RWPE2 (cell line): ENCODE measurements at regions not wholly inside any gene's neighbourhood (a gene's known extent, or its start where the extent isn't known, plus 50 kb on each side); places are given as distances from the start of the nearest gene placed in this dataset.

Source experiments
- ATAC-seq: fragments of 200-7000 bp; cut with Tn5 transposase; 3 replicates; pipeline ENCODE4 v1.9.1; 2021; ENCODE audit warnings: low read depth
- DNase-seq: peaks from one replicate; pipeline ENCODE4 v3.0.0-alpha.2; 2020; ENCODE audit warnings: low spot score
- H3K27ac ChIP-seq: fragments of 450-650 bp; 2 replicates; pipeline ENCODE4 v1.5.1; 2017; ENCODE audit warnings: mild to moderate bottlenecking; ENCODE audit not compliant: poor library complexity, severe bottlenecking
- H3K27me3 ChIP-seq: fragments of 250-450 bp; sonication (Bioruptor Pico); 2 replicates; pipeline ENCODE4 v1.5.1; 2021; ENCODE audit warnings: mild to moderate bottlenecking, moderate library complexity; ENCODE audit not compliant: insufficient read depth, poor library complexity, severe bottlenecking
- H3K36me3 ChIP-seq: fragments of 250-450 bp; sonication (Bioruptor Pico); 2 replicates; pipeline ENCODE4 v1.5.1; 2020; ENCODE audit warnings: low read depth, mild to moderate bottlenecking, moderate library complexity
- H3K4me1 ChIP-seq: fragments of 250-450 bp; sonication (Bioruptor Pico); 2 replicates; pipeline ENCODE4 v1.5.1; 2021; ENCODE audit warnings: mild to moderate bottlenecking, moderate library complexity; ENCODE audit not compliant: insufficient read depth, poor library complexity, severe bottlenecking
- H3K4me3 ChIP-seq: fragments of 250-450 bp; sonication (Bioruptor Pico); 2 replicates; pipeline ENCODE4 v1.5.1; 2021; ENCODE audit warnings: mild to moderate bottlenecking, moderate library complexity; ENCODE audit not compliant: severe bottlenecking
- H3K9me3 ChIP-seq: fragments of 250-450 bp; sonication (Bioruptor Pico); 2 replicates; pipeline ENCODE4 v1.5.1; 2021; ENCODE audit warnings: mild to moderate bottlenecking, moderate library complexity; ENCODE audit not compliant: severe bottlenecking
- CTCF ChIP-seq: fragments of 450-650 bp; IDR thresholded peaks from one replicate; pipeline ENCODE4 v1.5.1; 2017; ENCODE audit warnings: mild to moderate bottlenecking, moderate library complexity; ENCODE audit not compliant: poor library complexity, severe bottlenecking

GRCh38 chr2:7456762-7457161 is 539.5 kb downstream of the RNF144A start:
- Histone ChIP-seq H3K36me3 (no peaks in the 10 kb centered on the region), H3K27me3 (peaks cover 8% of the 10 kb centered on the region), H3K9me3 (no peaks in the 10 kb centered on the region), H3K27ac (no peak overlapping the region), H3K4me1 (no peaks in the 10 kb centered on the region), H3K4me3 (no peak overlapping the region)
- no peak for TF ChIP-seq CTCF
- ATAC-seq: no peak
- no peak for DNase-seq

GRCh38 chr2:7458066-7458465 is 540.9 kb downstream of the RNF144A start:
- ATAC-seq (no peak), DNase-seq (no peak)
- Histone ChIP-seq H3K4me1 (no peaks in the 10 kb centered on the region), H3K27me3 (peaks cover 8% of the 10 kb centered on the region), H3K9me3 (no peaks in the 10 kb centered on the region), H3K4me3 (no peak overlapping the region), H3K27ac (no peak overlapping the region), H3K36me3 (no peaks in the 10 kb centered on the region)
- no peak for TF ChIP-seq CTCF

- no peak overlapping the region for H3K4me3 ChIP-seq
- no peak for TF ChIP-seq CTCF
- DNase-seq (no peak), ATAC-seq (no peak)
- no peaks in the 10 kb centered on the region for H3K36me3 ChIP-seq
- H3K27ac ChIP-seq: no peak overlapping the region
- no peaks in the 10 kb centered on the region for H3K27me3 ChIP-seq
- H3K4me1 ChIP-seq: no peaks in the 10 kb centered on the region
- H3K9me3 ChIP-seq: no peaks in the 10 kb centered on the region
These were observed 550.7 kb downstream of the RNF144A start for GRCh38 chr2:7467782-7468447.

- no peak for TF ChIP-seq CTCF
- Histone ChIP-seq H3K9me3 (no peaks in the 10 kb centered on the region), H3K4me3 (no peak overlapping the region), H3K36me3 (no peaks in the 10 kb centered on the region), H3K27me3 (no peaks in the 10 kb centered on the region), H3K27ac (no peak overlapping the region), H3K4me1 (no peaks in the 10 kb centered on the region)
- ATAC-seq: no peak
- DNase-seq: no peak
These were observed 551.2 kb downstream of the RNF144A start for GRCh38 chr2:7468448-7468828.

- Histone ChIP-seq H3K4me1 (no peaks in the 10 kb centered on the region), H3K27me3 (no peaks in the 10 kb centered on the region), H3K9me3 (no peaks in the 10 kb centered on the region), H3K27ac (no peak overlapping the region), H3K4me3 (no peak overlapping the region), H3K36me3 (no peaks in the 10 kb centered on the region)
- no peak for DNase-seq
- TF ChIP-seq CTCF: no peak
- ATAC-seq: no peak
These were observed 551.7 kb downstream of the RNF144A start for GRCh38 chr2:7468955-7469354.
